Upper lobe of right lung (tissue), 1 donor: ENCODE measurements at regions not wholly inside any gene's neighbourhood (a gene's known extent, or its start where the extent isn't known, plus 50 kb on each side); places are given as distances from the start of the nearest gene placed in this dataset.

ENCODE experiments used
- ATAC-seq: fragments of 200-7000 bp; cut with Tn5 transposase; one replicate; pipeline ENCODE4 v1.9.1; 2020; ENCODE audit warnings: mild to moderate bottlenecking, moderate library complexity
- DNase-seq: peaks from one replicate; pipeline ENCODE4 v3.0.0-alpha.2; 2020
- H3K27ac ChIP-seq: fragments of 200-600 bp; one replicate; pipeline ENCODE4 v1.8.0; 2022
- H3K27me3 ChIP-seq: fragments of 200-600 bp; one replicate; pipeline ENCODE4 v1.8.0; 2022; ENCODE audit warnings: mild to moderate bottlenecking
- H3K36me3 ChIP-seq: fragments of 200-600 bp; one replicate; pipeline ENCODE4 v1.8.0; 2022
- H3K4me1 ChIP-seq: fragments of 200-600 bp; one replicate; pipeline ENCODE4 v1.8.0; 2022
- H3K4me3 ChIP-seq: fragments of 200-600 bp; one replicate; pipeline ENCODE4 v1.8.0; 2022; ENCODE audit warnings: mild to moderate bottlenecking
- H3K9me3 ChIP-seq: fragments of 200-600 bp; one replicate; pipeline ENCODE4 v1.8.0; 2022
- CTCF ChIP-seq: fragments of 200-600 bp; IDR thresholded peaks from one replicate; pipeline ENCODE4 v1.8.0; 2022; ENCODE audit warnings: antibody characterized with exemption
- intact Hi-C: fragments of 100-400 bp; cut with DNase I; formaldehyde crosslinking; loops from one replicate; pipeline ENCODE4 v1.11.0; 2022
- donor health status: DM: no; HTN: yes; CAD: no; lungs with severe emphysema.

- Histone ChIP-seq H3K4me1 (no peaks in the 10 kb centered on the region), H3K27me3 (no peaks in the 10 kb centered on the region), H3K36me3 (no peaks in the 10 kb centered on the region), H3K27ac (no peak overlapping the region), H3K4me3 (no peak overlapping the region), H3K9me3 (no peaks in the 10 kb centered on the region)
- intact Hi-C loops, result no loop called here
- ATAC-seq (no peak), DNase-seq (no peak)
- no peak for TF ChIP-seq CTCF
These were observed 433.8 kb upstream of the RBMS3 start for GRCh38 chr3:28846971-28847478.

GRCh38 chr3:28847736-28848135 lies 433.1 kb upstream of the RBMS3 start:
- Histone ChIP-seq H3K36me3 (no peaks in the 10 kb centered on the region), H3K27ac (no peak overlapping the region), H3K9me3 (no peaks in the 10 kb centered on the region), H3K27me3 (no peaks in the 10 kb centered on the region), H3K4me1 (no peaks in the 10 kb centered on the region), H3K4me3 (no peak overlapping the region)
- ATAC-seq, result no peak
- intact Hi-C loops, result no loop called here
- no peak for TF ChIP-seq CTCF
- no peak for DNase-seq

- no peak overlapping the region for H3K27ac ChIP-seq
- no peak overlapping the region for H3K4me3 ChIP-seq
- no peaks in the 10 kb centered on the region for H3K27me3 ChIP-seq
- H3K9me3 ChIP-seq, result no peaks in the 10 kb centered on the region
- ATAC-seq, result no peak
- DNase-seq, result no peak
- intact Hi-C loops, result no loop called here
- no peaks in the 10 kb centered on the region for H3K36me3 ChIP-seq
- no peak for TF ChIP-seq CTCF
- H3K4me1 ChIP-seq, result no peaks in the 10 kb centered on the region
These were observed 430.7 kb upstream of the RBMS3 start for GRCh38 chr3:28850186-28850585.

- intact Hi-C loops, result no loop called here
- ATAC-seq (no peak), DNase-seq (no peak)
These were observed 427.0 kb upstream of the RBMS3 start for GRCh38 chr3:28853830-28854229.

GRCh38 chr3:28856796-28857195 lies 424.1 kb upstream of the RBMS3 start:
- Histone ChIP-seq H3K27me3 (no peaks in the 10 kb centered on the region), H3K27ac (no peak overlapping the region), H3K36me3 (no peaks in the 10 kb centered on the region), H3K9me3 (no peaks in the 10 kb centered on the region), H3K4me3 (no peak overlapping the region), H3K4me1 (peaks cover 5% of the 10 kb centered on the region)
- intact Hi-C loops, result no loop called here
- no peak for TF ChIP-seq CTCF
- ATAC-seq (no peak), DNase-seq (no peak)

More at GRCh38 chr3:28853830-28854229, 427.0 kb upstream of the RBMS3 start:
- Histone ChIP-seq H3K4me1 (no peaks in the 10 kb centered on the region), H3K9me3 (no peaks in the 10 kb centered on the region), H3K36me3 (no peaks in the 10 kb centered on the region), H3K27me3 (no peaks in the 10 kb centered on the region), H3K4me3 (no peak overlapping the region), H3K27ac (no peak overlapping the region)
- TF ChIP-seq CTCF, result no peak

- no peak for DNase-seq
- peaks cover 5% of the 10 kb centered on the region for H3K4me1 ChIP-seq
- H3K27me3 ChIP-seq, result no peaks in the 10 kb centered on the region
- H3K27ac ChIP-seq, result no peak overlapping the region
- intact Hi-C loops, result no loop called here
- TF ChIP-seq CTCF, result no peak
- no peak for ATAC-seq
- no peak overlapping the region for H3K4me3 ChIP-seq
- H3K9me3 ChIP-seq, result no peaks in the 10 kb centered on the region
- H3K36me3 ChIP-seq, result no peaks in the 10 kb centered on the region
These were observed 421.0 kb upstream of the RBMS3 start for GRCh38 chr3:28859897-28860296.
